ENCODE measurements at regions not wholly inside any gene's neighbourhood (a gene's known extent, or its start where the extent isn't known, plus 50 kb on each side); places are given as distances from the start of the nearest gene placed in this dataset.

- no peak overlapping the region for H2AFZ ChIP-seq (ENCODE audit: low read depth)
- peaks cover 0 to 17% of the 10 kb centered on the region in 2 experiments; a peak in 1 of 4 replicates for H3K4me1 ChIP-seq (ENCODE audit: control insufficient read depth in 1 of 2, insufficient read depth in 2 of 2, low read depth in 1 of 2, low read length in 1 of 2)
- no peaks in the 10 kb centered on the region for H3K79me2 ChIP-seq (ENCODE audit: insufficient read depth)
- H3F3A ChIP-seq (replicated peaks; ENCODE audit: insufficient read depth): no peaks in the 10 kb centered on the region
- WGBS (ENCODE audit: low lambda C conversion rate): 58% methylated on average over 7 of the region's 7 CpGs
- no peak overlapping the region for H3K27ac ChIP-seq (ENCODE audit: low read depth in 2 of 2, low read length in 1 of 2)
- ChIA-PET CTCF (no interaction called here), POLR2A (no interaction called here)
- H4K20me1 ChIP-seq (ENCODE audit: insufficient read depth): no peaks in the 10 kb centered on the region
- no peak for DNase-seq
- no peak overlapping the region for H3K9ac ChIP-seq
- H3K4me3 ChIP-seq (ENCODE audit: low read depth in 2 of 2, low read length in 1 of 2): no peak overlapping the region
- TF ChIP-seq TAF1 (IDR thresholded peaks at IDR 0.05; ENCODE audit: borderline replicate concordance, low read depth, low read length): no peak
- no peak for TF ChIP-seq YY1 (IDR thresholded peaks at IDR 0.05; ENCODE audit: low read depth)
- no peak for TF ChIP-seq CHD2 (IDR thresholded peaks at IDR 0.05; ENCODE audit: low read length, partially characterized antibody)
- no peak for TF ChIP-seq FOXM1 (IDR thresholded peaks at IDR 0.05; ENCODE audit: low read depth)
- no peak for TF ChIP-seq ELF1 (IDR thresholded peaks at IDR 0.05)
- TF ChIP-seq REST (IDR thresholded peaks at IDR 0.05; ENCODE audit: low read depth, low read length): no peak
- no peak for TF ChIP-seq POLR2AphosphoS5 (IDR thresholded peaks at IDR 0.05; ENCODE audit: low read depth, low read length)
- no peak for TF ChIP-seq CTCF (IDR thresholded peaks at IDR 0.05)
- no peak for TF ChIP-seq MAX (IDR thresholded peaks at IDR 0.05; ENCODE audit: low read depth)
- TF ChIP-seq, protein P1, sequence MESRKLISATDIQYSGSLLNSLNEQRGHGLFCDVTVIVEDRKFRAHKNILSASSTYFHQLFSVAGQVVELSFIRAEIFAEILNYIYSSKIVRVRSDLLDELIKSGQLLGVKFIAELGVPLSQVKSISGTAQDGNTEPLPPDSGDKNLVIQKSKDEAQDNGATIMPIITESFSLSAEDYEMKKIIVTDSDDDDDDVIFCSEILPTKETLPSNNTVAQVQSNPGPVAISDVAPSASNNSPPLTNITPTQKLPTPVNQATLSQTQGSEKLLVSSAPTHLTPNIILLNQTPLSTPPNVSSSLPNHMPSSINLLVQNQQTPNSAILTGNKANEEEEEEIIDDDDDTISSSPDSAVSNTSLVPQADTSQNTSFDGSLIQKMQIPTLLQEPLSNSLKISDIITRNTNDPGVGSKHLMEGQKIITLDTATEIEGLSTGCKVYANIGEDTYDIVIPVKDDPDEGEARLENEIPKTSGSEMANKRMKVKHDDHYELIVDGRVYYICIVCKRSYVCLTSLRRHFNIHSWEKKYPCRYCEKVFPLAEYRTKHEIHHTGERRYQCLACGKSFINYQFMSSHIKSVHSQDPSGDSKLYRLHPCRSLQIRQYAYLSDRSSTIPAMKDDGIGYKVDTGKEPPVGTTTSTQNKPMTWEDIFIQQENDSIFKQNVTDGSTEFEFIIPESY (IDR thresholded peaks at IDR 0.05; ENCODE audit: borderline replicate concordance, low read depth): no peak
- no peak for TF ChIP-seq RFX5 (IDR thresholded peaks at IDR 0.05; ENCODE audit: low read length)
- TF ChIP-seq SIN3A (IDR thresholded peaks at IDR 0.05; ENCODE audit: borderline replicate concordance, low read depth, low read length): no peak
- H3K4me2 ChIP-seq: no peak overlapping the region
- no peaks in the 10 kb centered on the region for H3K27me3 ChIP-seq (ENCODE audit: insufficient read depth)
- H3K36me3 ChIP-seq (replicated peaks in 1 of 2; ENCODE audit: control insufficient read depth in 1 of 2, insufficient read depth in 2 of 2, low read length in 1 of 2): no peaks in the 10 kb centered on the region
- no peaks in the 10 kb centered on the region for H3K9me3 ChIP-seq
- H3K9me2 ChIP-seq: no peaks in the 10 kb centered on the region
Observed at GRCh38 chr9:129441852-129442251, 179.0 kb downstream of the C9orf50 start.
